KMS-11 (cell line): ENCODE measurements at regions not wholly inside any gene's neighbourhood (a gene's known extent, or its start where the extent isn't known, plus 50 kb on each side); places are given as distances from the start of the nearest gene placed in this dataset.
A peak's percentile ranks its signal among the peaks of the same experiment; 100 is the strongest.

ENCODE experiments used
- H2AFZ ChIP-seq: fragments of 200-600 bp; sonication (generic); 2 replicates; pipeline ENCODE4 v1.6.1; 2016; ENCODE audit warnings: antibody characterized with exemption, mixed run types, low read depth
- H3K27ac ChIP-seq: fragments of 200-600 bp; sonication (generic); 2 replicates; pipeline ENCODE4 v1.6.1; 2016; ENCODE audit warnings: mild to moderate bottlenecking, mixed run types
- H3K27me3 ChIP-seq: fragments of 200-600 bp; sonication (generic); 2 replicates; pipeline ENCODE4 v1.6.1; 2017; ENCODE audit warnings: mild to moderate bottlenecking, low read depth, mixed run types, moderate library complexity; ENCODE audit not compliant: insufficient read depth
- H3K36me3 ChIP-seq: fragments of 200-600 bp; sonication (generic); 2 replicates; pipeline ENCODE4 v1.6.1; 2017; ENCODE audit warnings: mild to moderate bottlenecking, mixed run types; ENCODE audit not compliant: insufficient read depth
- H3K4me1 ChIP-seq: fragments of 200-600 bp; sonication (generic); 2 replicates; pipeline ENCODE4 v1.6.1; 2016; ENCODE audit warnings: mild to moderate bottlenecking, low read depth, mixed run types; ENCODE audit not compliant: poor library complexity, severe bottlenecking
- H3K4me2 ChIP-seq: fragments of 200-600 bp; sonication (generic); 2 replicates; pipeline ENCODE4 v1.7.0; 2016; ENCODE audit warnings: mild to moderate bottlenecking, mixed run types
- H3K4me3 ChIP-seq: fragments of 200-600 bp; sonication (generic); IDR thresholded peaks from 2 replicates; pipeline ENCODE4 v1.6.1; 2017; ENCODE audit warnings: low read depth, low read length, mixed read lengths; ENCODE audit not compliant: insufficient read depth
- H3K79me2 ChIP-seq: fragments of 200-600 bp; sonication (generic); 2 replicates; pipeline ENCODE4 v1.6.1; 2016; ENCODE audit warnings: low read depth, mixed run types; ENCODE audit not compliant: insufficient read depth
- H3K9ac ChIP-seq: fragments of 200-600 bp; sonication (generic); 2 replicates; pipeline ENCODE4 v1.6.1; 2016; ENCODE audit warnings: mild to moderate bottlenecking, mixed run types
- H4K20me1 ChIP-seq: fragments of 200-600 bp; sonication (generic); 2 replicates; pipeline ENCODE4 v1.6.1; 2016; ENCODE audit warnings: mild to moderate bottlenecking, mixed run types; ENCODE audit not compliant: insufficient read depth
- TF ChIP-seq, protein P1 (sequence below): fragments of 200-600 bp; sonication (generic); conservative IDR thresholded peaks from 2 replicates; pipeline ENCODE4 v1.6.1; 2017; ENCODE audit warnings: low read depth, mild to moderate bottlenecking, antibody characterized with exemption, low read length, moderate library complexity, mixed read lengths

DNA sequence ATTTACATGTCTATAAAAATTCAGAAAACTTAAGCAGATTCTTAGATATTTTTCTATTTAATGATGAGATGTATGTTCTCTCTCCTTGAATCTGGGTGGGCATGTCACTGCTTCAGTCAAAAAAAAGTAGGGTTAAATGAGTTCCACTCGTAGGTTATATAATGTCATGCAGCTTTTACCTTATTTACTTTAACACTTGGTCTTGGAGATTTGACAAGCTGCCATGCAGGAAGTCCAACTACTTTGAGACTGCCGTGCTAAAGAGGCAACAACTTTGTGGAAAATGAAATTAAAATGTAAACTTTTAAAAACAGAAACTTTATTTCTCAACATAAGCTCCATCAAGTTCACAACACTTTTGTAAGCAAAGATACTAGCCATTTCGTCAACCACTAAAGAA lies 1336.0 kb upstream of the CDH8 start:
- H3K27ac ChIP-seq: no peak overlapping the region
- H3K4me2 ChIP-seq: no peak overlapping the region
- H3K4me1 ChIP-seq: no peaks in the 10 kb centered on the region
- no peak overlapping the region for H2AFZ ChIP-seq
- H3K79me2 ChIP-seq: no peaks in the 10 kb centered on the region
- no peaks in the 10 kb centered on the region for H4K20me1 ChIP-seq
- H3K9ac ChIP-seq: no peak overlapping the region
- TF ChIP-seq, protein P1, sequence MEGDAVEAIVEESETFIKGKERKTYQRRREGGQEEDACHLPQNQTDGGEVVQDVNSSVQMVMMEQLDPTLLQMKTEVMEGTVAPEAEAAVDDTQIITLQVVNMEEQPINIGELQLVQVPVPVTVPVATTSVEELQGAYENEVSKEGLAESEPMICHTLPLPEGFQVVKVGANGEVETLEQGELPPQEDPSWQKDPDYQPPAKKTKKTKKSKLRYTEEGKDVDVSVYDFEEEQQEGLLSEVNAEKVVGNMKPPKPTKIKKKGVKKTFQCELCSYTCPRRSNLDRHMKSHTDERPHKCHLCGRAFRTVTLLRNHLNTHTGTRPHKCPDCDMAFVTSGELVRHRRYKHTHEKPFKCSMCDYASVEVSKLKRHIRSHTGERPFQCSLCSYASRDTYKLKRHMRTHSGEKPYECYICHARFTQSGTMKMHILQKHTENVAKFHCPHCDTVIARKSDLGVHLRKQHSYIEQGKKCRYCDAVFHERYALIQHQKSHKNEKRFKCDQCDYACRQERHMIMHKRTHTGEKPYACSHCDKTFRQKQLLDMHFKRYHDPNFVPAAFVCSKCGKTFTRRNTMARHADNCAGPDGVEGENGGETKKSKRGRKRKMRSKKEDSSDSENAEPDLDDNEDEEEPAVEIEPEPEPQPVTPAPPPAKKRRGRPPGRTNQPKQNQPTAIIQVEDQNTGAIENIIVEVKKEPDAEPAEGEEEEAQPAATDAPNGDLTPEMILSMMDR: no peak
- H3K36me3 ChIP-seq: no peaks in the 10 kb centered on the region
- H3K4me3 ChIP-seq: no peak overlapping the region
- no peaks in the 10 kb centered on the region for H3K27me3 ChIP-seq

DNA sequence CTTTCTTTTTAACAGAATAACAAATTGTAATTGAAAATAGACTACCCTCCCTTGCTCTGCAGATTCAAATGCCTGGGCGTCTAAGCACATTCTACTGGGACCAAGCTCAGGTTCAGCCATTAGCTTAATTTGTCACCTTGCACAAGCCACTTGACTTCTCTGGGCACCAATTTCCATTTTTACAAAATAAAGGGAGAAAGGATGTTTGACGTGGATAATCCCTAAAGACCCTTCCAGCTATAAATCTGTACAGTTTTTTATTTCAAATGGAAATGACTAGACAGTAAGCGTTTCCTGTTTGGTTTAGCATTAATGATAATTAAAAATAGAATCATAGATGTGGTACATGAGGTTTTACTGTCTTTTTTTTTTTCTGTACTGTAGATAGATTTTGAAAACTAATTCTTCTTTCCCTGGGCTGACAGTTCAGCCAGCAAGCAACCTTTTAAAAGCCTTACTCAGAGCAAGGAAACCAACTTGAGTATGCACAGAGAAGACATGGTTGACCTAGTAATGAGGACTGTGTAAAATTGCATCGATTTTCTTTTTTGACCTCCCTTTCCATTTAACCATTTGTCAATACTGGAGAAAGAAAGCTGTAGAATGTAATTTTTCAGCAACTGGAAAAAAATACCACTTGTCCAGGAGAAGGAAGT lies 1329.5 kb upstream of the CDH8 start:
- TF ChIP-seq, protein P1: no peak
- H3K4me3 ChIP-seq: no peak overlapping the region
- H3K27me3 ChIP-seq: no peaks in the 10 kb centered on the region
- H3K9ac ChIP-seq: no peak overlapping the region
- H3K4me1 ChIP-seq: no peaks in the 10 kb centered on the region
- H2AFZ ChIP-seq: no peak overlapping the region
- H3K79me2 ChIP-seq: no peaks in the 10 kb centered on the region
- no peaks in the 10 kb centered on the region for H3K36me3 ChIP-seq
- H4K20me1 ChIP-seq: no peaks in the 10 kb centered on the region
- no peak overlapping the region for H3K27ac ChIP-seq
- no peak overlapping the region for H3K4me2 ChIP-seq

DNA sequence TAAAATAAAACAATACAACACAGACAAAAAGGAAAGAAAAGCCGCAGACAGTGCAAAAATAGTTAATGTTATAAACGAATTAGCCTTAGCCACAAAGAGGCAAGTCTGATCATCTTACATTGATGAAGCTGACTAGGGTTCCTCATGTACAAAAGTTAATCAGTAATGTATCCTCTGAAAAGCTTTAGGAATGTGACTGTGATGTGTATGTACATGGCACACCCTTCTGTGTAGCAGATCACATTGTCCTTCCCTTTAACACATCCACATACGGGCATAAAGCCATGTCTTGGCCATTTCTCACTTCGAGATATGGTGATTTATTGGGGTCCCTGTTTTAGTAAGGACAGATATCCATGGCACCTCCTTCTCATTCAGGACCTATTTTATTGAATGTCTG lies 1327.5 kb upstream of the CDH8 start:
- H3K4me2 ChIP-seq: no peak overlapping the region
- no peaks in the 10 kb centered on the region for H3K36me3 ChIP-seq
- H2AFZ ChIP-seq: no peak overlapping the region
- H4K20me1 ChIP-seq: no peaks in the 10 kb centered on the region
- H3K27ac ChIP-seq: no peak overlapping the region
- no peak overlapping the region for H3K4me3 ChIP-seq
- no peaks in the 10 kb centered on the region for H3K27me3 ChIP-seq
- TF ChIP-seq, protein P1: no peak
- H3K79me2 ChIP-seq: no peaks in the 10 kb centered on the region
- H3K4me1 ChIP-seq: no peaks in the 10 kb centered on the region
- no peak overlapping the region for H3K9ac ChIP-seq

DNA sequence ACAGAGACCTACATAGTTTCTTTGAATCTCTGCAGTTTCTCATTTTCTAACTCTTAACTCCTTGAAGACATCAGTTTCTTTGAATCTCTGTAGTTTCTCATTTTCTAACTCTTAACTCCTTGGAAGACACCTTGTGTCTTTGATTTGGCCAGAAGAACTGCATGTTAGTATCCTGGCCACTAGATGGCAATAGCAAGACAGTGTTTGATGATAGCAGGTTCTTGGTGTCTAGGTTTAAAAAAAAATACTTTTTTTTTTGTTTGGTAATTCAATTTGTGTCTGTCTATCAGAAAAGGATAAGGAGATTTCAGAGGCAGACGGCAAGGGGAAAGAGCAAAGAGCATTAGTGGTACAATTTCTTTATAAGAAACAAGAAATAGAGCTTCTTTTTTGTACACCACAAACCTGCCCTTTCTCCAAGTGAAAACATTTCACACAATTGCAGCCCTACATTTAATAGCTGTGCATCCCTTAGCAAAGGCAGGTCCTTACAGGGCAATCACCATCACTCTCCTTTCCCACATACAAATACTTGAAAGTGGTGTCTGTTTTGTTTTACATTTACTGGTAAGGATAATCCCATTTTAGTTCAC lies 1324.9 kb upstream of the CDH8 start:
- no peak overlapping the region for H3K4me2 ChIP-seq
- TF ChIP-seq, protein P1: peak; percentile 60; the same call in 1 of the 2 replicates
- H4K20me1 ChIP-seq: no peaks in the 10 kb centered on the region
- no peaks in the 10 kb centered on the region for H3K4me1 ChIP-seq
- H3K27ac ChIP-seq: no peak overlapping the region
- H2AFZ ChIP-seq: no peak overlapping the region
- H3K79me2 ChIP-seq: no peaks in the 10 kb centered on the region
- H3K9ac ChIP-seq: no peak overlapping the region
- H3K36me3 ChIP-seq: no peaks in the 10 kb centered on the region
- H3K27me3 ChIP-seq: no peaks in the 10 kb centered on the region
- H3K4me3 ChIP-seq: no peak overlapping the region
